ENCODE measurements at regions not wholly inside any gene's neighbourhood (a gene's known extent, or its start where the extent isn't known, plus 50 kb on each side); places are given as distances from the start of the nearest gene placed in this dataset.

GRCh38 chr2:152875701-152876695, 157.6 kb downstream of the ARL6IP6 start:
- no peaks in the 10 kb centered on the region for H3K36me3 ChIP-seq
- no peaks in the 10 kb centered on the region for H3K27me3 ChIP-seq
- H3K27ac ChIP-seq: no peak overlapping the region
- TF ChIP-seq CTCF (IDR thresholded peaks at IDR 0.05): no peak
- intact Hi-C loops (cut with DNase I; ENCODE audit: low total_unique reads): no loop called here
- no peak for DNase-seq
- no peaks in the 10 kb centered on the region for H3K4me1 ChIP-seq
- H3K9me3 ChIP-seq: no peaks in the 10 kb centered on the region
- no peak overlapping the region for H3K4me3 ChIP-seq

- TF ChIP-seq CTCF (IDR thresholded peaks at IDR 0.05): no peak
- H3K4me3 ChIP-seq: no peak overlapping the region
- H3K4me1 ChIP-seq: no peaks in the 10 kb centered on the region
- no peak for DNase-seq
- no peak overlapping the region for H3K27ac ChIP-seq
- H3K27me3 ChIP-seq: no peaks in the 10 kb centered on the region
- H3K9me3 ChIP-seq: no peaks in the 10 kb centered on the region
- no peaks in the 10 kb centered on the region for H3K36me3 ChIP-seq
- intact Hi-C loops (cut with DNase I; ENCODE audit: low total_unique reads): no loop called here
Observed at GRCh38 chr2:152874955-152875354, 156.5 kb downstream of the ARL6IP6 start.

DNA sequence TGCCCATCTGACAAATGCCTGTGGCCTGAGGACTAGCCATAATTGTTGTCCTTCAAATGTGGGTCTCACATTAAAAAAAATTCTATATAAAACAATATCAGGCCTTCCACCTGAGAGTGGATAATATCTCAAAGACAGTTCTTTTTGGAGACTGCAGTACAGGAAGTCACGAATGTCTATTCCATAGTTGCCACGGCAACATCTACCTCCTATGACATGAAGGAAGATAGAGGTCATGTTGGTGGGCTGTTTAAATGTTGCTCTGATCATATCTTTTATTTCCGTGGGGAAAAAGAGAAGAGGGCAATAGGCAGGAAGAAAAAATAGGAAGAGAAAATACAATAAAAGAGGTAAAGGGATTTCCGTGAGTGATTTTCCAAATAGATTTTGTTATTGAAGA, 151.8 kb downstream of the ARL6IP6 start:
- intact Hi-C loops (cut with DNase I; ENCODE audit: low total_unique reads): no loop called here
- no peak for DNase-seq
- H3K27ac ChIP-seq: no peak overlapping the region
- no peak overlapping the region for H3K4me3 ChIP-seq
- H3K27me3 ChIP-seq: no peaks in the 10 kb centered on the region
- H3K36me3 ChIP-seq: no peaks in the 10 kb centered on the region
- no peak for TF ChIP-seq CTCF (IDR thresholded peaks at IDR 0.05)
- no peaks in the 10 kb centered on the region for H3K4me1 ChIP-seq
- H3K9me3 ChIP-seq: no peaks in the 10 kb centered on the region

DNA sequence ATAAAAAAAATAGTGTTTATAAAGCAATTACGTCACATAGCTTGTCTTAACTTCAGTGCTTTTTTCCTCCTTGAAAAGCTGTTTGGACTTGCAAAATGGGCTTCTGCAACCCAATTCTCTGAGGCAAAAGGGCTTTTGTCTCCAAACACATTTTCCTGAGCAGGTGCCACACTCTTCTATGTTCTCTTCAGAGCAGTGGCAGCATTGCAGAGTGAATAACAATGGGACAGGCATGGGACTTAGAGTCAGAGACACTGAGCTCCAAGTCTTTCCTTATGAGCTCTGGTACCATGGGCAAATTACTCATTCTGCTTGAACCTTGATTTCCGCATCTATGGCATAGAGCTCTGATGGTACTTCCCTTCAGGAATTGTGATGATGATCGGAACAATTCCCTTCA, 149.0 kb downstream of the ARL6IP6 start:
- H3K9me3 ChIP-seq: no peaks in the 10 kb centered on the region
- H3K27me3 ChIP-seq: no peaks in the 10 kb centered on the region
- H3K27ac ChIP-seq: no peak overlapping the region
- H3K4me1 ChIP-seq: no peaks in the 10 kb centered on the region
- no peak for DNase-seq
- H3K4me3 ChIP-seq: no peak overlapping the region
- H3K36me3 ChIP-seq: no peaks in the 10 kb centered on the region
- intact Hi-C loops (cut with DNase I; ENCODE audit: low total_unique reads): no loop called here
- TF ChIP-seq CTCF (IDR thresholded peaks at IDR 0.05): no peak

DNA sequence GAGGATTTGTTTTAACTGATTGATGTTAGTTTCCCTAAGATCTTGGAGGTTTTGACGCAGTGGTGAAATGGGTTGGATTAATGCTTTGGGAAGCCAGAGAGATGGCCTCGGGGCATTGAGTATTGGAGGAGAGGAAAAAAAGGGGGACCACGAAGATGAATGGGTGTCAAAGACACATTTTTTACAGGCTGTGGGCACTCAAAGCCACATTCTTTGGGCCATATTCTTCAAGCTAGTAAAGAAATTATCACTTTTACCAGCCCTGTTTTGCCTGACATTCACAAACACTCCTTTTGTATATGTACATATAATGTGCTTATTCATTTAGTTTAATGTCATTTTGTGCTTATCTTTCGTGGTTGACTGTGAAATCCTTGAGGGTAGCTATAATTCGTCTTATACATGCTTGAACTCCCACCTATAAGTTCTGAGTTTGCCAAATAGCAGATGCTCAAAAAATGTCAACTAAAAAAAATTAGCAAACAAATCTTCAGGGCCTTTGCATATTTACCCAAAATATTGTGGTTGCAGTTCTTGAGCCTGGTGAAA, 146.3 kb downstream of the ARL6IP6 start:
- no peak for TF ChIP-seq CTCF (IDR thresholded peaks at IDR 0.05)
- H3K27me3 ChIP-seq: no peaks in the 10 kb centered on the region
- no peak overlapping the region for H3K27ac ChIP-seq
- H3K4me3 ChIP-seq: no peak overlapping the region
- no peak for DNase-seq
- H3K36me3 ChIP-seq: no peaks in the 10 kb centered on the region
- no peaks in the 10 kb centered on the region for H3K9me3 ChIP-seq
- intact Hi-C loops (cut with DNase I; ENCODE audit: low total_unique reads): no loop called here
- no peaks in the 10 kb centered on the region for H3K4me1 ChIP-seq
